K562 (cell line): ENCODE measurements at regions not wholly inside any gene's neighbourhood (a gene's known extent, or its start where the extent isn't known, plus 50 kb on each side); places are given as distances from the start of the nearest gene placed in this dataset.

Experiments
- ATAC-seq: fragments of 200-7000 bp; cut with Tn5 transposase; 3 replicates; pipeline ENCODE4 v1.9.1; 2020; ENCODE audit warnings: moderate library complexity
- BruUV-seq: library from RNA; stranded (reverse); fragments of 400-500 nt; replicated peaks from 2 replicates; lab custom pipeline; 2021; lab: Mats Ljungman, UMichigan
- CTCF ChIA-PET: fragments of 300-600 bp; formaldehyde crosslinking; extraction: SDS; loops from one replicate; lab custom pipeline; 2021; ENCODE audit warnings: low intra/inter-chr PET ratio; lab: Yijun Ruan, JAX
- POLR2A ChIA-PET: fragments of 300-600, 350-650 bp; sonication (Branson Sonifier 250); formaldehyde crosslinking; extraction: SDS; loops from one replicate; lab custom pipeline; 2021; ENCODE audit warnings: antibody characterized with exemption, inconsistent platforms; lab: Yijun Ruan, JAX
- DNase-seq, 4 experiments: peaks; one replicate each; pipeline versions ENCODE4 v3.0.0 to v3.0.0-alpha.2; 2011 to 2018; ENCODE audit warnings: low spot score in 3 of 4, mixed read lengths in 3 of 4; ENCODE audit errors: extremely low read depth in 1 of 4
- FAIRE-seq: peaks from 2 replicates; lab custom pipeline; 2011; peaks lifted over from hg19 to GRCh38; lab: Jason Lieb, UNC
- H2AFZ ChIP-seq: 2 replicates; pipeline ENCODE4 v1.6.0; 2011; ENCODE audit warnings: low read depth, low read length, control low read depth, inconsistent platforms
- H3K27ac ChIP-seq: fragments of 200-600 bp; 3 replicates; pipeline ENCODE4 v1.8.0; 2011; ENCODE audit warnings: low read depth, mild to moderate bottlenecking, control low read depth, inconsistent platforms, low read length, moderate library complexity, mixed read lengths; ENCODE audit errors: extremely low read depth
- H3K27me3 ChIP-seq, 2 experiments: fragments of 300-600 bp in 1 of 2; 2 replicates in 1 of 2; 3 replicates in 1 of 2; pipeline versions ENCODE4 v1.6.0 to v1.8.0; 2011; ENCODE audit warnings: inconsistent platforms in 2 of 2, low read length in 2 of 2, mild to moderate bottlenecking in 1 of 2, mixed read lengths in 1 of 2, moderate library complexity in 1 of 2; ENCODE audit not compliant: control insufficient read depth in 2 of 2, insufficient read depth in 2 of 2
- H3K36me3 ChIP-seq: fragments of 300-600 bp; 3 replicates; pipeline ENCODE4 v1.8.0; 2011; ENCODE audit warnings: mild to moderate bottlenecking, low read length, inconsistent platforms; ENCODE audit not compliant: control insufficient read depth, insufficient read depth
- H3K4me1 ChIP-seq, 2 experiments: fragments of 200-600 bp in 1 of 2; replicated peaks in 1 of 2; 2 replicates in 1 of 2; 3 replicates in 1 of 2; pipeline versions ENCODE4 v1.5.1 to v1.8.0; 2011; ENCODE audit warnings: inconsistent platforms in 2 of 2, low read length in 2 of 2, mild to moderate bottlenecking in 1 of 2, mixed read lengths in 1 of 2, moderate library complexity in 1 of 2; ENCODE audit not compliant: control insufficient read depth in 2 of 2, insufficient read depth in 2 of 2
- H3K4me2 ChIP-seq: 2 replicates; pipeline ENCODE4 v1.6.1; 2011; ENCODE audit warnings: low read length, control low read depth, inconsistent platforms, mixed read lengths; ENCODE audit not compliant: insufficient read depth
- H3K4me3 ChIP-seq: fragments of 200-600 bp; sonication (generic), shearing (Covaris generic); 2 replicates; pipeline ENCODE4 v1.5.1; 2016; ENCODE audit warnings: control low read depth, inconsistent platforms
- H3K79me2 ChIP-seq: fragments of 200-600 bp; 3 replicates; pipeline ENCODE4 v1.8.0; 2011; ENCODE audit warnings: low read length, inconsistent platforms; ENCODE audit not compliant: control insufficient read depth, insufficient read depth
- H3K9ac ChIP-seq, 2 experiments: 2 replicates each; pipeline versions ENCODE4 v1.6.0 to v1.6.1; 2011; ENCODE audit warnings: low read depth in 2 of 2, low read length in 2 of 2, control low read depth in 1 of 2, inconsistent platforms in 1 of 2, mild to moderate bottlenecking in 1 of 2, mixed read lengths in 1 of 2; ENCODE audit not compliant: insufficient read depth in 1 of 2
- H3K9me1 ChIP-seq: one replicate; pipeline ENCODE4 v1.6.0; 2011; ENCODE audit warnings: inconsistent platforms, mild to moderate bottlenecking, low read length, moderate library complexity; ENCODE audit not compliant: control insufficient read depth, insufficient read depth
- H3K9me3 ChIP-seq: replicated peaks from 2 replicates; pipeline ENCODE4 v1.5.1; 2011; ENCODE audit warnings: low read depth, low read length, inconsistent platforms; ENCODE audit not compliant: control insufficient read depth, insufficient read depth
- H4K20me1 ChIP-seq: replicated peaks from 2 replicates; pipeline ENCODE4 v1.6.1; 2011; ENCODE audit warnings: low read length, inconsistent platforms, mixed read lengths; ENCODE audit not compliant: control insufficient read depth, insufficient read depth
- E2F4 ChIP-seq: sonication (generic); formaldehyde crosslinking; IDR thresholded peaks from 2 replicates; pipeline ENCODE4 v1.8.0; 2022; ENCODE audit warnings: mild to moderate bottlenecking, low read depth, missing genetic modification reagents
- MED1 ChIP-seq: sonication (generic); formaldehyde crosslinking; IDR thresholded peaks from 2 replicates; pipeline ENCODE4 v1.8.1; 2023; ENCODE audit warnings: missing genetic modification reagents, borderline replicate concordance
- MTF1 ChIP-seq: fragments of 250-450 bp; sonication (Bioruptor Pico); IDR thresholded peaks from 2 replicates; pipeline ENCODE4 v1.9.0; 2021; ENCODE audit warnings: moderate library complexity, mild to moderate bottlenecking, inconsistent platforms, borderline replicate concordance
- RBM34 ChIP-seq: fragments of 200-400 bp; formaldehyde crosslinking; IDR thresholded peaks from 2 replicates; pipeline ENCODE4 v1.6.1; 2018; ENCODE audit warnings: low read length, borderline replicate concordance; ENCODE audit not compliant: insufficient read depth
- ZNF143 ChIP-seq: sonication (generic); formaldehyde crosslinking; IDR thresholded peaks from 2 replicates; pipeline ENCODE4 v1.9.0; 2022; ENCODE audit warnings: mild to moderate bottlenecking, missing genetic modification reagents
- WGBS: fragments of 100-300 bp; shearing (Covaris generic); methylation state at CpG from one replicate; pipeline ENCODE4 v1.1.6; 2016; ENCODE audit warnings: low coverage, mixed read lengths; ENCODE audit not compliant: insufficient coverage; ENCODE audit errors: missing lambda C conversion rate; 5-methylcytosine and 5-hydroxymethylcytosine counted together
- in situ Hi-C: fragments of 300-500 bp; cut with MboI; formaldehyde crosslinking; loops from 4 replicates; pipeline ENCODE4 v1.15.0; 2018; ENCODE audit warnings: inconsistent platforms, mixed read lengths
- intact Hi-C: fragments of 100-400 bp; cut with micrococcal nuclease; formaldehyde crosslinking; loops from 2 replicates; pipeline ENCODE4 v1.14.2; 2022

GRCh38 chr7:37516664-37517063, 68.0 kb upstream of the ELMO1 start:
- CTCF ChIA-PET, result no interaction called here
- TF ChIP-seq MED1 (CRISPR knock-in tag) (no peak), RBM34 (no peak), E2F4 (CRISPR knock-in tag) (no peak), ZNF143 (CRISPR knock-in tag) (no peak)
- TF ChIP-seq, all 486 proteins: peak for 0
- WGBS, result 0% methylated on average over 5 of the region's 5 CpGs
- DNase-seq, result no peak
- Histone ChIP-seq H3K9me3 (no peaks in the 10 kb centered on the region), H3K79me2 (no peaks in the 10 kb centered on the region), H4K20me1 (no peaks in the 10 kb centered on the region), H3K9me1 (no peaks in the 10 kb centered on the region), H3K9ac (no peak overlapping the region), H2AFZ (no peak overlapping the region), H3K4me3 (no peak overlapping the region), H3K36me3 (no peaks in the 10 kb centered on the region), H3K4me1 (no peaks in the 10 kb centered on the region), H3K4me2 (no peak overlapping the region), H3K27me3 (peaks cover 0 to 10% of the 10 kb centered on the region in 2 experiments; a peak in 2 of 5 replicates), H3K27ac (no peak overlapping the region)
- POLR2A ChIA-PET, result no interaction called here
- ATAC-seq, result no peak
- in situ Hi-C loops (no loop called here), intact Hi-C loops (no loop called here)
- no TSS peak for BruUV-seq
- FAIRE-seq, result no peak

GRCh38 chr7:37518266-37518665, 69.6 kb upstream of the ELMO1 start:
- no peak for FAIRE-seq
- Histone ChIP-seq H3K4me3 (no peak overlapping the region), H3K9me1 (no peaks in the 10 kb centered on the region), H3K79me2 (no peaks in the 10 kb centered on the region), H3K4me2 (no peak overlapping the region), H3K9me3 (no peaks in the 10 kb centered on the region), H4K20me1 (no peaks in the 10 kb centered on the region), H2AFZ (no peak overlapping the region), H3K27me3 (peaks cover 0 to 6% of the 10 kb centered on the region in 2 experiments; a peak in 1 of 5 replicates), H3K9ac (no peak overlapping the region), H3K4me1 (no peaks in the 10 kb centered on the region), H3K27ac (no peak overlapping the region), H3K36me3 (no peaks in the 10 kb centered on the region)
- BruUV-seq, result no TSS peak
- CTCF ChIA-PET, result no interaction called here
- no peak for ATAC-seq
- 0% methylated on average over 2 of the region's 2 CpGs for WGBS
- in situ Hi-C loops (no loop called here), intact Hi-C loops (no loop called here)
- POLR2A ChIA-PET, result interaction anchor here (1.0 kb wide), 1 partner anchor 11 kb away, joined by 3 read pairs; no protein-coding TSS in a partner anchor
- no peak for TF ChIP-seq MTF1 (CRISPR knock-in tag)
- no peak for DNase-seq
